Endothelial cell of umbilical vein (primary cell): ENCODE measurements at regions not wholly inside any gene's neighbourhood (a gene's known extent, or its start where the extent isn't known, plus 50 kb on each side); places are given as distances from the start of the nearest gene placed in this dataset.

Source experiments
- BruUV-seq: library from RNA; stranded (reverse); fragments of 400-500 nt; replicated peaks from 2 replicates; lab custom pipeline; 2021; lab: Mats Ljungman, UMichigan
- CTCF ChIA-PET: fragments of 300-600, 350-600 bp; sonication (Branson Sonifier 250); formaldehyde crosslinking; loops from one replicate; lab custom pipeline; 2021; ENCODE audit warnings: antibody characterized with exemption, inconsistent platforms; lab: Charles Lee
- POLR2A ChIA-PET: fragments of 300-600, 350-600 bp; sonication (Branson Sonifier 250); formaldehyde crosslinking; loops from one replicate; lab custom pipeline; 2021; ENCODE audit warnings: antibody characterized with exemption, inconsistent platforms; lab: Charles Lee
- DNase-seq: peaks from one replicate; pipeline ENCODE4 v3.0.0-alpha.2; 2011; ENCODE audit warnings: low read depth, low spot score
- FAIRE-seq: peaks from 2 replicates; lab custom pipeline; 2011; peaks lifted over from hg19 to GRCh38; lab: Jason Lieb, UNC
- H2AFZ ChIP-seq: 2 replicates; pipeline ENCODE4 v1.6.0; 2012; ENCODE audit warnings: low read depth, low read length, control low read depth, inconsistent platforms
- H3K27ac ChIP-seq: 2 replicates; pipeline ENCODE4 v1.5.1; 2011; ENCODE audit warnings: low read depth, mild to moderate bottlenecking, control low read depth, low read length, moderate library complexity; ENCODE audit not compliant: insufficient read depth
- H3K27me3 ChIP-seq, 2 experiments: 2 replicates each; pipeline versions ENCODE4 v1.6.0 to v1.6.1; 2011; ENCODE audit warnings: low read length in 2 of 2, mixed read lengths in 1 of 2; ENCODE audit not compliant: control insufficient read depth in 2 of 2, insufficient read depth in 2 of 2
- H3K36me3 ChIP-seq, 2 experiments: 2 replicates in 1 of 2; 3 replicates in 1 of 2; pipeline ENCODE4 v1.5.1; 2011; ENCODE audit warnings: low read length in 2 of 2, mild to moderate bottlenecking in 1 of 2, moderate library complexity in 1 of 2; ENCODE audit not compliant: control insufficient read depth in 2 of 2, insufficient read depth in 2 of 2; ENCODE audit errors: extremely low read depth in 1 of 2
- H3K4me1 ChIP-seq: 3 replicates; pipeline ENCODE4 v1.5.1; 2011; ENCODE audit warnings: mild to moderate bottlenecking, low read length; ENCODE audit not compliant: control insufficient read depth, insufficient read depth; ENCODE audit errors: extremely low read depth
- H3K4me2 ChIP-seq: 2 replicates; pipeline ENCODE4 v1.6.1; 2011; ENCODE audit warnings: low read length, control low read depth, mixed read lengths; ENCODE audit not compliant: insufficient read depth
- H3K4me3 ChIP-seq, 3 experiments: fragments of 200-600 bp in 1 of 3; sonication (generic), shearing (Covaris generic) in 1 of 3; replicated peaks in 1 of 3; 2 replicates each; pipeline ENCODE4 v1.5.1; 2011 to 2016; ENCODE audit warnings: control low read depth in 3 of 3, low read length in 3 of 3, mild to moderate bottlenecking in 2 of 3, inconsistent platforms in 1 of 3, low read depth in 1 of 3, moderate library complexity in 1 of 3; ENCODE audit not compliant: insufficient read depth in 1 of 3
- H3K79me2 ChIP-seq: 2 replicates; pipeline ENCODE4 v1.6.0; 2012; ENCODE audit warnings: low read length, inconsistent platforms; ENCODE audit not compliant: control insufficient read depth, insufficient read depth
- H3K9ac ChIP-seq: replicated peaks from 2 replicates; pipeline ENCODE3; 2011; ENCODE audit warnings: low read length, control low read depth; ENCODE audit not compliant: insufficient read depth; ENCODE audit errors: extremely low read depth
- H3K9me1 ChIP-seq: replicated peaks from 3 replicates; pipeline ENCODE4 v1.6.0; 2011; ENCODE audit warnings: mild to moderate bottlenecking, low read length; ENCODE audit not compliant: control insufficient read depth, insufficient read depth; ENCODE audit errors: extremely low read depth
- H3K9me3 ChIP-seq: replicated peaks from 2 replicates; pipeline ENCODE4 v1.5.1; 2012; ENCODE audit warnings: low read length, inconsistent platforms; ENCODE audit not compliant: control insufficient read depth, insufficient read depth
- H4K20me1 ChIP-seq: replicated peaks from 2 replicates; pipeline ENCODE3; 2011; ENCODE audit warnings: mild to moderate bottlenecking, low read length; ENCODE audit not compliant: control insufficient read depth, insufficient read depth; ENCODE audit errors: extremely low read depth
- CTCF ChIP-seq, 2 donors: IDR thresholded peaks; 1 replicate in 1 of 2; 2 replicates in 1 of 2; pipeline ENCODE4 v1.5.1; 2011; ENCODE audit warnings: low read length in 2 of 2, mild to moderate bottlenecking in 2 of 2, moderate library complexity in 2 of 2, control low read depth in 1 of 2, inconsistent platforms in 1 of 2, low read depth in 1 of 2; ENCODE audit not compliant: insufficient read depth in 1 of 2; ENCODE audit errors: extremely low read depth in 1 of 2
- EZH2 ChIP-seq: IDR thresholded peaks from 2 replicates; pipeline ENCODE4 v1.6.1; 2012; ENCODE audit warnings: borderline replicate concordance, low read depth, mild to moderate bottlenecking, moderate library complexity, low read length, inconsistent platforms; ENCODE audit not compliant: severe bottlenecking
- FOS ChIP-seq: IDR thresholded peaks from 2 replicates; pipeline ENCODE4 v1.6.1; 2011; ENCODE audit warnings: mild to moderate bottlenecking, low read length, moderate library complexity, borderline replicate concordance; ENCODE audit not compliant: insufficient read depth
- GATA2 ChIP-seq: IDR thresholded peaks from 2 replicates; pipeline ENCODE4 v1.7.0; 2011; ENCODE audit warnings: low read depth, mild to moderate bottlenecking, moderate library complexity, mixed read lengths, low read length; ENCODE audit not compliant: insufficient read length, insufficient read depth
- JUN ChIP-seq: IDR thresholded peaks from 2 replicates; pipeline ENCODE4 v1.6.1; 2011; ENCODE audit warnings: borderline replicate concordance, low read depth; ENCODE audit not compliant: insufficient read length, insufficient read depth
- MYC ChIP-seq: IDR thresholded peaks from one replicate; pipeline ENCODE4 v1.6.1; 2011; ENCODE audit warnings: mild to moderate bottlenecking, low read depth, low read length
- POLR2A ChIP-seq: IDR thresholded peaks from 2 replicates; pipeline ENCODE4 v1.6.1; 2012; ENCODE audit warnings: low read depth, mild to moderate bottlenecking, control low read depth, low read length
- POLR2AphosphoS5 ChIP-seq: IDR thresholded peaks from 2 replicates; pipeline ENCODE4 v1.6.1; 2012; ENCODE audit warnings: low read depth, mild to moderate bottlenecking, control low read depth, low read length, moderate library complexity; ENCODE audit not compliant: insufficient read depth
- dilution Hi-C: fragments of 300-500 bp; cut with MboI; formaldehyde crosslinking; loops from one replicate; pipeline ENCODE4 v1.15.0; 2019; ENCODE audit warnings: low sequenced_read_pairs; ENCODE audit not compliant: extremely low pct_ligation_motif_present
- intact Hi-C: fragments of 100-400 bp; cut with micrococcal nuclease; formaldehyde crosslinking; loops from one replicate; pipeline ENCODE4 v1.10.0; 2022
- TF ChIP-seq, protein P1 (sequence below): IDR thresholded peaks from 2 replicates; pipeline ENCODE4 v1.6.1; 2011; ENCODE audit not compliant: insufficient read depth, insufficient read length

GRCh38 chr6:150306290-150306689 lies 62.5 kb upstream of the IYD start:
- Histone ChIP-seq H3K9me3 (no peaks in the 10 kb centered on the region), H3K9ac (no peak overlapping the region), H3K36me3 (no peaks in the 10 kb centered on the region), H3K27me3 (peaks cover 0 to 3% of the 10 kb centered on the region in 2 experiments), H2AFZ (no peak overlapping the region), H3K4me1 (no peaks in the 10 kb centered on the region), H3K27ac (no peak overlapping the region), H3K4me3 (no peak overlapping the region), H4K20me1 (no peaks in the 10 kb centered on the region), H3K4me2 (no peak overlapping the region), H3K79me2 (no peaks in the 10 kb centered on the region), H3K9me1 (no peaks in the 10 kb centered on the region)
- dilution Hi-C loops (no loop called here), intact Hi-C loops (no loop called here)
- ChIA-PET POLR2A (no interaction called here), CTCF (interaction anchor here (1.0 kb wide), 1 partner anchor 29 kb away, joined by 3 read pairs; no protein-coding TSS in a partner anchor)
- no peak for TF ChIP-seq FOS
- TF ChIP-seq, protein P1, sequence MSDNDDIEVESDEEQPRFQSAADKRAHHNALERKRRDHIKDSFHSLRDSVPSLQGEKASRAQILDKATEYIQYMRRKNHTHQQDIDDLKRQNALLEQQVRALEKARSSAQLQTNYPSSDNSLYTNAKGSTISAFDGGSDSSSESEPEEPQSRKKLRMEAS = no peak
- no peak for TF ChIP-seq POLR2AphosphoS5
- no peak for TF ChIP-seq MYC
- TF ChIP-seq POLR2A = no peak
- DNase-seq (no peak), FAIRE-seq (no peak)
- BruUV-seq = no TSS peak

DNA sequence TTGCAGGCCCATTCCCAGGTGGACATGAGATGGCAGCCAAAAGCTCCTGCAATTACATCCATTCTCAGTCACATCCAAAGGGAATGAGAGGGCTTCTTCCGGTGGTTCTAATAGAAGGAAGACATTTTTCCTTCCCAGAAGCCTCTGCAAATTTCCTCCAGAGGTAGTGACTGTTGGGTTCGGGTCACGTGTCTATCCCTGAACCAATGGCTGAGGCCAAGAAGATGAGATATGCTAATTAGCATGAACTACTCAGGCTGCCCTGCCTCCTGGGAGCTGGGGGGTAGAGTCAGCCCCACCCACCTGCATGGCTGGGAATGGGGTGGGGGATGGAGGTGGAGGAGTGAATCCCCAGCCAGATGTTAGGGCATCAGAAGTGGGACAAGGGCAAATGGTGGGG lies 61.3 kb upstream of the IYD start:
- ChIA-PET POLR2A (no interaction called here), CTCF (interaction anchor here (1.3 to 1.5 kb wide), 2 partner anchors 27 to 227 kb away, joined by 4 read pairs; no protein-coding TSS in a partner anchor)
- H3K79me2 ChIP-seq = no peaks in the 10 kb centered on the region
- H3K4me1 ChIP-seq = no peaks in the 10 kb centered on the region
- no TSS peak for BruUV-seq
- no peak overlapping the region for H3K9ac ChIP-seq
- no peak overlapping the region for H2AFZ ChIP-seq
- dilution Hi-C loops (no loop called here), intact Hi-C loops (no loop called here)
- FAIRE-seq (no peak), DNase-seq (no peak)
- H3K4me2 ChIP-seq = no peak overlapping the region
- no peaks in the 10 kb centered on the region for H3K9me3 ChIP-seq
- no peak overlapping the region for H3K27ac ChIP-seq
- H3K36me3 ChIP-seq = no peaks in the 10 kb centered on the region
- no peak overlapping the region for H3K4me3 ChIP-seq
- TF ChIP-seq, protein P1 = no peak
- TF ChIP-seq CTCF (IDR thresholded peaks at IDR 0.05; ENCODE audit: extremely low read depth in 1 of 2, insufficient read depth in 1 of 2, low read depth in 1 of 2, low read length in 2 of 2) (no peak), FOS (no peak), POLR2A (no peak), GATA2 (no peak), JUN (no peak), POLR2AphosphoS5 (no peak), EZH2 (no peak), MYC (no peak)
- H4K20me1 ChIP-seq = no peaks in the 10 kb centered on the region
- H3K9me1 ChIP-seq = no peaks in the 10 kb centered on the region
- peaks cover 0 to 3% of the 10 kb centered on the region in 2 experiments for H3K27me3 ChIP-seq
